ENCODE measurements at regions not wholly inside any gene's neighbourhood (a gene's known extent, or its start where the extent isn't known, plus 50 kb on each side); places are given as distances from the start of the nearest gene placed in this dataset.
"Not testable (repeated sequence)": the region's sequence is repeated elsewhere in the genome, so short reads cannot be mapped to it uniquely, and the experiment has no call there.

- H3K4me1 ChIP-seq (ENCODE audit: control insufficient read depth, insufficient read depth, low read length, unreplicated experiment), result no peaks in the 10 kb centered on the region
- no peaks in the 10 kb centered on the region for H3K27me3 ChIP-seq (ENCODE audit: insufficient read depth, low read length)
- no peak overlapping the region for H3K4me3 ChIP-seq (ENCODE audit: low read depth, low read length)
- no peak overlapping the region for H2AFZ ChIP-seq (ENCODE audit: low read length, unreplicated experiment)
- H3K79me2 ChIP-seq (ENCODE audit: control insufficient read depth, insufficient read depth, low read length, unreplicated experiment), result no peaks in the 10 kb centered on the region
- H3K36me3 ChIP-seq (ENCODE audit: insufficient read depth, low read length), result no peaks in the 10 kb centered on the region
- no peak overlapping the region for H3K27ac ChIP-seq (ENCODE audit: low read depth, low read length)
These were observed 2158.5 kb upstream of the RAG2 start for GRCh38 chr11:38756537-38756936.

GRCh38 chr11:38751421-38751820, 2153.4 kb upstream of the RAG2 start:
- Histone ChIP-seq H3K79me2 (ENCODE audit: control insufficient read depth, insufficient read depth, low read length, unreplicated experiment) (no peaks in the 10 kb centered on the region), H3K27me3 (ENCODE audit: insufficient read depth, low read length) (no peaks in the 10 kb centered on the region), H2AFZ (ENCODE audit: low read length, unreplicated experiment) (no peak overlapping the region), H3K4me3 (ENCODE audit: low read depth, low read length) (no peak overlapping the region), H3K36me3 (ENCODE audit: insufficient read depth, low read length) (no peaks in the 10 kb centered on the region), H3K4me1 (ENCODE audit: control insufficient read depth, insufficient read depth, low read length, unreplicated experiment) (no peaks in the 10 kb centered on the region), H3K27ac (ENCODE audit: low read depth, low read length) (no peak overlapping the region)

- not testable (repeated sequence) for H3K27me3 ChIP-seq (ENCODE audit: insufficient read depth, low read length); H2AFZ ChIP-seq (ENCODE audit: low read length, unreplicated experiment); H3K4me3 ChIP-seq (ENCODE audit: low read depth, low read length); H3K27ac ChIP-seq (ENCODE audit: low read depth, low read length); H3K4me1 ChIP-seq (ENCODE audit: control insufficient read depth, insufficient read depth, low read length, unreplicated experiment); H3K36me3 ChIP-seq (ENCODE audit: insufficient read depth, low read length); H3K79me2 ChIP-seq (ENCODE audit: control insufficient read depth, insufficient read depth, low read length, unreplicated experiment)
These were observed 2148.5 kb upstream of the RAG2 start for GRCh38 chr11:38746516-38746915.

- H3K27ac ChIP-seq (ENCODE audit: low read depth, low read length), result no peak overlapping the region
- no peak overlapping the region for H2AFZ ChIP-seq (ENCODE audit: low read length, unreplicated experiment)
- no peaks in the 10 kb centered on the region for H3K4me1 ChIP-seq (ENCODE audit: control insufficient read depth, insufficient read depth, low read length, unreplicated experiment)
- H3K79me2 ChIP-seq (ENCODE audit: control insufficient read depth, insufficient read depth, low read length, unreplicated experiment), result no peaks in the 10 kb centered on the region
- no peak overlapping the region for H3K4me3 ChIP-seq (ENCODE audit: low read depth, low read length)
- H3K27me3 ChIP-seq (ENCODE audit: insufficient read depth, low read length), result no peaks in the 10 kb centered on the region
- H3K36me3 ChIP-seq (ENCODE audit: insufficient read depth, low read length), result no peaks in the 10 kb centered on the region
These were observed 2125.3 kb upstream of the RAG2 start for GRCh38 chr11:38723361-38723760.

GRCh38 chr11:38721586-38722315, 2123.7 kb upstream of the RAG2 start:
- Histone ChIP-seq H3K79me2 (ENCODE audit: control insufficient read depth, insufficient read depth, low read length, unreplicated experiment) (no peaks in the 10 kb centered on the region), H3K27ac (ENCODE audit: low read depth, low read length) (no peak overlapping the region), H3K4me1 (ENCODE audit: control insufficient read depth, insufficient read depth, low read length, unreplicated experiment) (no peaks in the 10 kb centered on the region), H3K27me3 (ENCODE audit: insufficient read depth, low read length) (no peaks in the 10 kb centered on the region), H3K36me3 (ENCODE audit: insufficient read depth, low read length) (no peaks in the 10 kb centered on the region), H2AFZ (ENCODE audit: low read length, unreplicated experiment) (no peak overlapping the region), H3K4me3 (ENCODE audit: low read depth, low read length) (no peak overlapping the region)

- Histone ChIP-seq H3K27ac (ENCODE audit: low read depth, low read length) (no peak overlapping the region), H2AFZ (ENCODE audit: low read length, unreplicated experiment) (no peak overlapping the region), H3K4me3 (ENCODE audit: low read depth, low read length) (no peak overlapping the region), H3K27me3 (ENCODE audit: insufficient read depth, low read length) (no peaks in the 10 kb centered on the region), H3K36me3 (ENCODE audit: insufficient read depth, low read length) (no peaks in the 10 kb centered on the region), H3K79me2 (ENCODE audit: control insufficient read depth, insufficient read depth, low read length, unreplicated experiment) (no peaks in the 10 kb centered on the region), H3K4me1 (ENCODE audit: control insufficient read depth, insufficient read depth, low read length, unreplicated experiment) (no peaks in the 10 kb centered on the region)
These were observed 2120.6 kb upstream of the RAG2 start for GRCh38 chr11:38718659-38719058.

- H3K27ac ChIP-seq (ENCODE audit: low read depth, low read length), result no peak overlapping the region
- no peaks in the 10 kb centered on the region for H3K27me3 ChIP-seq (ENCODE audit: insufficient read depth, low read length)
- no peak overlapping the region for H2AFZ ChIP-seq (ENCODE audit: low read length, unreplicated experiment)
These were observed 2120.0 kb upstream of the RAG2 start for GRCh38 chr11:38718049-38718448.

GRCh38 chr11:38711110-38711509, 2113.1 kb upstream of the RAG2 start:
- Histone ChIP-seq H3K4me1 (ENCODE audit: control insufficient read depth, insufficient read depth, low read length, unreplicated experiment) (no peaks in the 10 kb centered on the region), H3K4me3 (ENCODE audit: low read depth, low read length) (no peak overlapping the region), H3K27ac (ENCODE audit: low read depth, low read length) (no peak overlapping the region), H3K27me3 (ENCODE audit: insufficient read depth, low read length) (no peaks in the 10 kb centered on the region), H3K79me2 (ENCODE audit: control insufficient read depth, insufficient read depth, low read length, unreplicated experiment) (no peaks in the 10 kb centered on the region), H2AFZ (ENCODE audit: low read length, unreplicated experiment) (no peak overlapping the region), H3K36me3 (ENCODE audit: insufficient read depth, low read length) (no peaks in the 10 kb centered on the region)

More at GRCh38 chr11:38718049-38718448, 2120.0 kb upstream of the RAG2 start:
- Histone ChIP-seq H3K36me3 (ENCODE audit: insufficient read depth, low read length) (no peaks in the 10 kb centered on the region), H3K4me3 (ENCODE audit: low read depth, low read length) (no peak overlapping the region), H3K4me1 (ENCODE audit: control insufficient read depth, insufficient read depth, low read length, unreplicated experiment) (no peaks in the 10 kb centered on the region), H3K79me2 (ENCODE audit: control insufficient read depth, insufficient read depth, low read length, unreplicated experiment) (no peaks in the 10 kb centered on the region)

GRCh38 chr11:38710262-38710661, 2112.2 kb upstream of the RAG2 start:
- H3K4me1 ChIP-seq (ENCODE audit: control insufficient read depth, insufficient read depth, low read length, unreplicated experiment), result no peaks in the 10 kb centered on the region
- H3K79me2 ChIP-seq (ENCODE audit: control insufficient read depth, insufficient read depth, low read length, unreplicated experiment), result no peaks in the 10 kb centered on the region
- H3K27ac ChIP-seq (ENCODE audit: low read depth, low read length), result no peak overlapping the region
- no peak overlapping the region for H2AFZ ChIP-seq (ENCODE audit: low read length, unreplicated experiment)
- no peaks in the 10 kb centered on the region for H3K27me3 ChIP-seq (ENCODE audit: insufficient read depth, low read length)
- H3K4me3 ChIP-seq (ENCODE audit: low read depth, low read length), result no peak overlapping the region
- H3K36me3 ChIP-seq (ENCODE audit: insufficient read depth, low read length), result no peaks in the 10 kb centered on the region

GRCh38 chr11:38700111-38700510, 2102.1 kb upstream of the RAG2 start:
- Histone ChIP-seq H3K4me1 (ENCODE audit: control insufficient read depth, insufficient read depth, low read length, unreplicated experiment) (no peaks in the 10 kb centered on the region), H3K27me3 (ENCODE audit: insufficient read depth, low read length) (no peaks in the 10 kb centered on the region), H3K79me2 (ENCODE audit: control insufficient read depth, insufficient read depth, low read length, unreplicated experiment) (no peaks in the 10 kb centered on the region), H2AFZ (ENCODE audit: low read length, unreplicated experiment) (no peak overlapping the region), H3K4me3 (ENCODE audit: low read depth, low read length) (no peak overlapping the region), H3K36me3 (ENCODE audit: insufficient read depth, low read length) (no peaks in the 10 kb centered on the region), H3K27ac (ENCODE audit: low read depth, low read length) (no peak overlapping the region)

- no peaks in the 10 kb centered on the region for H3K4me1 ChIP-seq (ENCODE audit: control insufficient read depth, insufficient read depth, low read length, unreplicated experiment)
- no peak overlapping the region for H2AFZ ChIP-seq (ENCODE audit: low read length, unreplicated experiment)
- no peak overlapping the region for H3K27ac ChIP-seq (ENCODE audit: low read depth, low read length)
- H3K79me2 ChIP-seq (ENCODE audit: control insufficient read depth, insufficient read depth, low read length, unreplicated experiment), result no peaks in the 10 kb centered on the region
- H3K4me3 ChIP-seq (ENCODE audit: low read depth, low read length), result no peak overlapping the region
- H3K27me3 ChIP-seq (ENCODE audit: insufficient read depth, low read length), result no peaks in the 10 kb centered on the region
- no peaks in the 10 kb centered on the region for H3K36me3 ChIP-seq (ENCODE audit: insufficient read depth, low read length)
These were observed 2095.3 kb upstream of the RAG2 start for GRCh38 chr11:38693306-38693705.
